GF-D8 (cell line): ENCODE measurements at regions not wholly inside any gene's neighbourhood (a gene's known extent, or its start where the extent isn't known, plus 50 kb on each side); places are given as distances from the start of the nearest gene placed in this dataset.

Experiments
- DNase-seq: peaks from one replicate; lab custom pipeline; 2025; lab: John Stamatoyannopoulos, UW

DNA sequence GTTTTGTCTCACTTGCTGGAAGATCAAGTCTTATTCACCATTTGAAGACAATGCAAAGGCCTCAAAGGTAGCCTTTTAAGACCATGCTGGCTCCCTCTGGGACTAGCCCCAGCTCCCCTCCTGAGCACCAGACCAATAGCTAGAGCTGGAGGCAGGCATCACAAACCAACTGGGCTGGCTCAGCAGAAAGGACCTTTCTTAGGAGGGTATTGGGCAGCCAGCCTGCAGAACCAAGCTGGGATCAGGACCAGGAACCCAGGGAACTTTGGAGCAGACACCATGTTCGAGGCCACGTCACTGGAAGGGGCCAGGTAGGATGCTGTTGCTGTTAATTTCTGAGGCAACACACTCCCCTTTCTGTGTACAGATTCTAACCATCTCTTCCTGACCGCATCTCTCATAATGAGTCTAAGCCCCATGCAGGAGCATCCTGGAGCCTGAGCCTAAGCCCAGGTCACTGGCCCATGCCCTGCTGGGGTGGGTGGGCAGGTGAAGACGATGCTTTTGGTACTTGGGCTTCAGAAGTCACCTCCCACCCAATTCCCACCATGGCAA, 81.4 kb upstream of the KLF13 start:
- DNase-seq = no peak

- no peak for DNase-seq
These were observed 80.9 kb upstream of the KLF13 start for GRCh38 chr15:31245756-31246155.

- no peak for DNase-seq
These were observed 79.2 kb upstream of the KLF13 start for GRCh38 chr15:31247404-31247803.

DNA sequence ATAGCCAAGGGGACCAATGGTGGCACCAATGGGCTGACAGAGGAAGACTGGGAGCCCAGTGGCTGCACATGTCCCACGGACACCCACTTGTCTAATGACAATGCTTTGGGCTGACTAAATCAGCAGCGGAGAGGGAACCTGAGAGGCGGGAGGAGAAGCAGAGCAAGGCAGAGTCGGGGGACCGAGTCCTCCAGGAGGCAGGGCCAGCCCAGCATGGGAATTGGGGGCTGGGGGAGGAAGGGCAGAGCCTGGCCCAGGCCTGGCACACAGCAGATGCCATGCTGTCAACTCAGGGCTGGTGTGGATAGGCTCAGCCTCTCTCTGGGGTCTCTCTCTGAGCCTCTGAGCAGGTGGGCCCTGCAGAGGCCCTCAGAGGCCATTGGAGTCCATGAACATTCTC, 78.4 kb upstream of the KLF13 start:
- no peak for DNase-seq

DNA sequence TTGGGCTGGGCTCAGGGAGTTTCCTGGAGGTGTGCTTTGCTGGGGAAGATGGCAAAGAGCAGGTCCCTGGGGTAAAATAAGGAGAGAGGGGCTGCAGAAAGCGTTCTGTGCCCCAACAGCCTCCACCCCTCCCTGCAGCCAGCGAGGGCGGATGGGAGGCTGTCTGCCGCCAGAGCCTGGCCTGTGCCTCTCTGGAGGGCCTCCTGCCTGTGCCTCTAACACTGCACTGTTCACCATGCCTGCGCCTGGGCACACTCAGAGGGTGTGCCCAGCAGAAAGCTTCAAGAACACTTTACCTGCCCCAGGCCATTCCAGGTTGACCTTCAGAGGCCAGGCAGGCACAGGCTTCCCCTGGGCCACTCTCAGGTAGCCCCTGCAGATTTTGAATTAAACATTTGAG, 77.7 kb upstream of the KLF13 start:
- no peak for DNase-seq

DNA sequence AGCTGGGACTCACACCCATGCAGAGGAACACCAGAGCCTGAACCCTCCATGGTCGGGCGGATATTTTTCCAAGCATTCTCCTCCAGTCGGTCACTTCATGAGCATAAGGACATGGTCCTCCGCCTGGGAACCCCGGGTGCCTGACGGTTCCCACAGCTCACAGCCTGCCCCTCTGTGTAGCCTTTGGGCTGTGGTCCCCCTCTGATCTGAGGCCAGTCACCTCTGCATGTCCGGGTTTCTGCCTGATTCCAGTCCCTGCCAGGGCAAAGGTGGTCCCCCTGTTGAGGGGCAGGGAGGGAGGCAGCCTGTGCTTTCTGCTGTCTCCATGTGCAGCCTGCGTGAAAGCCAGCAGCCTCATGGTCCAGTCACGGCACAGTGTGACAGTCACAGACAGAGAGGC, 76.6 kb upstream of the KLF13 start:
- DNase-seq = no peak

GRCh38 chr15:31251165-31251564, 75.5 kb upstream of the KLF13 start:
- no peak for DNase-seq

- no peak for DNase-seq
These were observed 74.4 kb upstream of the KLF13 start for GRCh38 chr15:31252171-31252785.

DNA sequence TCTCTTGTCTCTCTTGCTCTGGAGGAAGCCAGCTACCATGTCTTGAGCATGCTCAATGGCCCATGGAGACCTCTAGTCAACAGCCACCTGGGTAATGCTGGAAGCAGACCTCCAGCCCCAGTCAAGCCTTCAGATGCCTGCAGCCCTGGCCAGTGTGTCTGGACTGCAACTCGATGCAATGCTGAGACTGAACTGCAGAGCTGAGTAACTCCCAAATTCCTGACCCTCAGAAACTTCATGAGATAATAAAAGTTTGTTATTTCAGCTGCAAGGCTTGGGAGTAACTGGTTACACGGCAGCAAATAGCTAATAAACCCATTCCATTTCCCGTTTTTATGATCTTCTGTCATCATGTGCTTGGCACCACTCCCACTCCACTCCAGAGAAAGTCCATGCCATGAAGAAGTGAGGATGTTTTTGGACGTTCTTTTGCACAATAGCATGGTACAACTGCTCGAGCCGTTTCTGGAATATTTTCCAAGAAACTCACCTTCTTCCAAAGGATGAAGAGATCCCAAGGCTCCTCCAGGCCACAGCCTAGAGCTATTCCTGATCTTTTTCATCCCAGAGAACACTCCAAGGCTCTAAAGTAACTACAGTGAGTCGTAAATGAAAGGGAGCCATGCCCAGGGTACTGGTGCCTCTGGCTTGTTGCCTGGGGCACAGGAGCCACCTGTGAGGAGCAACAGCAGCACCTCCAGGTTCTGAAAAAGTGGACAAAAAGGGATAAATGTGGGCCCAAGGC, 72.0 kb upstream of the KLF13 start:
- DNase-seq = no peak

- no peak for DNase-seq
These were observed 71.5 kb upstream of the KLF13 start for GRCh38 chr15:31255176-31255510.

DNA sequence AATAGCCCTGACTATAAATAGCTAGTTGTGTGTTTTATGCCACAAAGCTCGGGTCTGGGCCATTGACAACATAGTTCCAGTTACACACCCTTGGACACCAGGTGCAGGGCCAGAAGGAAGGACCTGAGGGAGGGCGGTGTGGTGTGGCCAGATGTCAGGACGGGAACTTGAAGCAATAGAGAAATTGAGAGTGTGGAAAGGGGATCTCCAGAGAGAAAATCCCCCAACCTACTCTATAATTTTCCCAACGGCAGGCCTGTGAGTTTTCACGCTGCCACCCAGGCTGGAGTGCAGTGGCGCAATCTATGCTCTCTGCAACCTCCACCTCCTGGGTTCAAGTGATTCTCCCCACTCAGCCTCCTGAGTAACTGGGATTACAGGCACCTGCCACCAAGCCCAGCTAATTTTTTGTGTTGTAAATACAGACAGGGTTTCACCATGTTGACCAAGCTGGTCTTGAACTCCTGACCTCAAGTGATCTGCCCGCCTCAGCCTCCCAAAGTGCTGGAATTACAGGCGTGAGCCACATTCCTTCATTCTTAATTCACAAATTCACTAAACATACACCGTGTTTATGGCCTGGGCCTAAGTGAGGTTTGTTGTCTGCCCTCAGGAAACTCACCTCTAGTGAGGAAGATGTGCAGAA, 70.8 kb upstream of the KLF13 start:
- peak; percentile 14 for DNase-seq

DNA sequence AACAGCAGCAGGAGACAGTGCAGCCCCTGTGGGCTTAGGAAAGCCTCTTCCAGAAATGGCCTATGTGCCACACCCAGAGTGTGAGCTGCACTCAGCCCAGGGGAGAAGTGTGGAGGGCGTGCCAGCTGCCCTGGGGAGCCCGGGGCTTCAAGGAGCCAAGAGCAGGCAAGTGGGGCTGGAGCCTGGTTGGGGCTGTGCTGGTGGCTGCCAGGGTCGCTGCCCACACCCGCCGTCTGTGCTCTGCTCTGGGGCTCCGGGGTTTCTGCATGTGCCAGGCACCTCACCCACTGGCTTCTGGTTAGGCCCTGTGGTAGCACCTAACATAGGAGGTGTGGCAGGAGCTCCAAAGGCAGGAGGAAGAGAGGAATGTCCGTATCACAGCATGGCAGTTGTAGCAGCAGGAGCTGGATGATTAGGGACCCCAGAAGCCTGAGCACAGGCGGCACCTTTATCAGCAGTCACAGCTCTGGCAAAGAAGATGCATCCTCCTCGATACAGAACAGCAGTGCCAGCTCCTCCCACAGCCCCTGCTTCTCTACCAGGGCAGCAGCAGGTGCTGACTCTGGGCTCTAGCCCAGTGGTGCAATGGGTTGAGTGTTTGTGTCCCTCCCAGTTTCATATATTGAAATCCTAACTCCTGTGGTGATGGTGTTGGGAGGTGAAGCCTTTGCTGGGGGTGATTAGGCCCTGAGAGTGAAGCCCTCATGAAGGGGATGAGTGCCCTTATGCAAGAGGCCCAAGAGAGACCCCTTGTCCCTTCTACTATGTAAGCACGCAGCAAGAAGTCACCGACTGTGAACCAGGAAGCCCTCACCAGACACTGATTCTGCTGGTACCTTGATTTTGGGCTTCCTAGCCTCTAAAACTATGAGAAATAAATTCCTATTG, 70.0 kb upstream of the KLF13 start:
- DNase-seq = no peak

GRCh38 chr15:31257286-31257685, 69.3 kb upstream of the KLF13 start:
- no peak for DNase-seq

- no peak for DNase-seq
These were observed 68.4 kb upstream of the KLF13 start for GRCh38 chr15:31258260-31258659.

GRCh38 chr15:31259562-31260252, 66.9 kb upstream of the KLF13 start:
- no peak for DNase-seq

DNA sequence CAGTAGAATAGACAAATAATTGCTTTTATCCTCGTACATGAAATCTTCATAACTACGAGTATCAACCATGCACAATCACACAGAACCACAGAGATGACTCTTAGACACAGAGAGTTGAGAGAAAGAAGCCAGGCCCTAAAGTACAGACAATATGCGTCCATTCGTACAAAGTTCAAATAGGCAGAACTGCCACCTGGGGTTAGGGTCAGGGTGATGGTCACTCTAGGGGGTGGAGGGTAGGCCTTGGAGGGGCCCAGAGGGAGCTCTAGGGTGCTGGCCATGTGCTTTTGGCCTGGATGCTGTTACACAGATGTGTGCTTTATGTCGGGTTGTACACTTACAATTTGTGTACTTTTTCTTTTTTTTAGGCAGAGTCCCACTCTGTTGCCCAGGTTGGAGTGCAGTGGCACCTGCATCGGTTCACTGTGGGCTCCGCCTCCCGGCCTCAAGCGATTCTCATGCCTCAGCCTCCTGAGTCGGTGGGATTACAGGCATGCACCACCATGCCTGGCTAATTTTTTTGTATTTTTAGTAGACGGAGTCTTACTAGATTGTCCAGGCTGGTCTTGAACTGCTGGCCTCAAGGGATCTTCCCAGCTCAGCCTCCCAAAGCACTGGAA, 65.9 kb upstream of the KLF13 start:
- DNase-seq = no peak

GRCh38 chr15:31261266-31262142, 65.1 kb upstream of the KLF13 start:
- no peak for DNase-seq

DNA sequence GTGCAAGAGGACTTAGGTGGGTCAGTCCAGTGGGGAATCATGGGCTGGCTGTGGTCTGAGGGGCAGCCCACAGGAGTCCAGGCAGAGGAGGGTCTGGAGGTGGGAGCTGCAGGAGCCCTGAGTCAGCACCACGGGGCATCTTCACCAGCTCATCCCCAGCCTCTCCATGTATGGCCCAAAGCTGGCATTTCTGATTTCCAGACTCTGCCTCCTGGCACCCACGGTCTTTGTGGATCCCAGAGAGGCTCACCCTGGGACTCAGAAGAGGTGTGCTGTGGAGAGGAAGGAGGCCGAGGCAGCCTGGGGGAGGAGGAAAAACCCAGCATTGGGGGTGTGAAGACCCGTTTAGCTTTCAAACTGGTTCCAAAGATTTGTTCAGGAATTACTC, 64.5 kb upstream of the KLF13 start:
- DNase-seq = no peak

DNA sequence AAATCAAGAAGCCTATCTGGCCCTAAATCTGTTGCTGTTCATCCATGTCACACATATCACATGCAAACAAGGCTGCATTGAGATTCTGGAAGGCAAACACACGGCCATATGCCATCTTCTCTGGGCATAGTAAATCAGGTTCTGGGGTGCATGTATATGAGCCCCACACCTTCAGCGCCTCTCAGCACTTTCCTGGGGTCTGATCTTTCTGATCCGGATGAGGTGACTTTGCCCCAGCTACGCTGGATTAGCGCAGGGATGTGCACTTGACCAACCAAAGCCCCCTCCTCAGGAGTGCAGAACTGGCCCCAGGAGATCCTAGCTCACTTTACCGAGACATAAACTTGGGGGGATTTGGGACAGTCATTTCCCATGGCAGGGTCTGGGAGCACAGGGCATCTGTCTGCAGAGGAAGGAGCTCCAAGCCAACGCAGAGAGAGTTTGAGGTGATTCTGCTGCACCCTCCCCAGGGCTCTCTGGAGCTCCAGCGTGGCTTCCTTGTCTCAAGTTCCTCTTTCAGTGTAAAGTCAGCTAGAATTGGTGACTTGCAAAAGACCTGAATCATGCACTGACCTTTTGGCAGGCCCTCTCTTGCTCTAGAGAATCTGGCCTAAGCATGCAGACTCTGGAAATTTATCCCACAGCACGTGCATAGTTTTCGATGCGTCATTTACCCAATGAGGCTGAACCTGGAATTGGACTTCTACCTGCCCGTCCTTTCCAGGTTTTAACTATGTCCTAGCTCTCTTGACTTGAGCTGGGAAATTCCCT, 63.5 kb upstream of the KLF13 start:
- DNase-seq = peak; percentile 77
